NCI-H1105 treated with DMSO at 0.1 percent for 48 hours (cell line): ENCODE measurements at regions not wholly inside any gene's neighbourhood (a gene's known extent, or its start where the extent isn't known, plus 50 kb on each side); places are given as distances from the start of the nearest gene placed in this dataset.

Experiments
- DNase-seq: peaks from one replicate; lab custom pipeline; 2025; lab: John Stamatoyannopoulos, UW

- DNase-seq = no peak
Observed at GRCh38 chr2:81706856-81707255, 1402.3 kb upstream of the LRRTM1 start.

- DNase-seq = no peak
Observed at GRCh38 chr2:81703831-81704230, 1399.3 kb upstream of the LRRTM1 start.

- no peak for DNase-seq
Observed at GRCh38 chr2:81692566-81692965, 1388.0 kb upstream of the LRRTM1 start.

DNA sequence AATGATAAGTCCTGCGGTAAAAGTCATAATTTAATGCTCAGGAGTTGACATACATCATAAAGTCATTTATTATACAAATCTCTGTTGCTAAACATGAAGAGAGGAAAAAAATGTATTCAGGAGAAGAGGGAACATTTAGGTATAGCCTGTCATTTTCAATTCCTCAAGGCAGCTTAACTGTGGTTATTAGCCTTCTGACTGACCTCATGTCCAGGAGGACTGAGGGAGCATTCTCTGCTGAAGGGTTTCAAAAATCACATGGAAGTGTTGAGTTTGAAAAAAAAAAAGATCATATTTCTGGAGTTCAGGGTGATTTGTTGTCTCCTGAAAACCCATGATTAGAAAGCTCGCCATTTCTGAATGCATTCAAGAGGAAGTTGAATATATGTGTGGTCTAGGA is 1371.1 kb upstream of the LRRTM1 start:
- no peak for DNase-seq

DNA sequence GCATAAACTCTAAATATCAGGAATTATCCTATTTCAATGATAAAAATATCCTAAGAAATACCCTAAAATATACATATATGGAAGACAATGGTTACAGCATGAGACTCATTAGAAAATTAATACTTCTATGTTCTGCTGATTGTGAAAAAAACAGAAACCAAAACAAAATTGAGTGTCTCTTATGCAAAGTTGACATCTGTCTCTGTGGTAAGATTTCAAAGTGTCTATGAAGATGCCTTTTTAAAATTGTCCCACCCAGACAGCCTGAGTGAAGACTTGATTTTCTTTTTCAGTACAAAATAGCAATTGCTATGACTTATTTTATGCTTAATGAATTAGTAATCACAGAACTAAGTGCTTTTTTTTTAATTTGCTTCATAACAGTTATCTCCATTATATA is 1368.4 kb upstream of the LRRTM1 start:
- DNase-seq = no peak

GRCh38 chr2:81672516-81672915 is 1368.0 kb upstream of the LRRTM1 start:
- no peak for DNase-seq

DNA sequence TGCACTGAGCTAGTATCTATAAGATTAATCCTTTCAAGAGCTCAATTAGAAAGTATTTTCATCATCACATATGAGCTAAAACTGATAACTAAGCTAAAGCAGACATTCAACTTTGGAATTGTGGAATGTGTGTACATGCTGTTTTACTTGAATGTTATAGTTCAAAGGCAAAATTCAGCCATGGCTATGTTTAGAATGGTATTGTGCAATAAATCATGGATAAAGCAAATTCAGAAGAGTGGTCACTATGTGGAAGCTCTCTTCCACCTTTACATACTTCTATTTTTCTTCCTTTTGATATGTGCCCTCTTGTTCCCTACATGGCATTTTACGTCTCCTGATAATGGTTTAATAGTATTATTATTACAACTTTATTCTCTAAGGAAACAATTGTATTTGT is 1366.3 kb upstream of the LRRTM1 start:
- DNase-seq = no peak

DNA sequence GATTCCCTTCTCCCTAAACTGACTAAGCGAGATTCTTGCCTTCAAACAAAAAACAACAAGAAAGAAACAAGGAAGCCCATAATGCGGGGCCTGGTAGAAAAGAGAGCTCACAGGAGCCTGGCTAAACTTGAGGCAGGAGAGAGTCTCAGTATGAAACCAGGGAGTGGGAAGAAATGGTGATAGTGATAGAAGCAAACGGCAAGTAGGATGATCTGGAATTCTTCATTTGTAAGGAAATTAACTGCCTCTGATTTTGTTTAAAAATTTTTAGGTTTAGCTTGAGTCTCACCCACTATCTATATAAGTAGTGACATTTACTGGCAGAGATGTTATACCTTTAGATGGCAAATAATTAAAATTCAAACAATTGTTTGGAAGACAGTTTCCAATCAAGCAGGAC is 1356.5 kb upstream of the LRRTM1 start:
- DNase-seq = no peak

DNA sequence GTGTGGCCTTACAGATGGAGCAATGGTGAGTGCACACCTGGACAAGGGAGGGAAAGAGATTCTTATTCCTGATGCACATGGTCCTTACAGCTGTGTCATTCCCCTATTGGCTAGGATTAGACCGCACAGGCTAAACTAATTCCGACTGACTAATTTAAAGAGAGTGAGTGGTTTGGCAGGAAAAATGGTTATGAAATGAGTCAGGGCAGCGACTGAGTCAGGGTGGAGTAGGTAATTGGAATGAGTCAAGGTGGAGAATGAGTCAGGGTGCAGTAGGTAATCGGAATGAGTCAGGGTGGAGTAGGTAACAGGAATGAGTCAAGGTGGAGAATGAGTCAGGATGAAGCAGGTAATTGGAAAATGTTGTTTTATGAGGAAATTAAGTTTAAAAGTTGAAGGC is 1353.7 kb upstream of the LRRTM1 start:
- DNase-seq = no peak

DNA sequence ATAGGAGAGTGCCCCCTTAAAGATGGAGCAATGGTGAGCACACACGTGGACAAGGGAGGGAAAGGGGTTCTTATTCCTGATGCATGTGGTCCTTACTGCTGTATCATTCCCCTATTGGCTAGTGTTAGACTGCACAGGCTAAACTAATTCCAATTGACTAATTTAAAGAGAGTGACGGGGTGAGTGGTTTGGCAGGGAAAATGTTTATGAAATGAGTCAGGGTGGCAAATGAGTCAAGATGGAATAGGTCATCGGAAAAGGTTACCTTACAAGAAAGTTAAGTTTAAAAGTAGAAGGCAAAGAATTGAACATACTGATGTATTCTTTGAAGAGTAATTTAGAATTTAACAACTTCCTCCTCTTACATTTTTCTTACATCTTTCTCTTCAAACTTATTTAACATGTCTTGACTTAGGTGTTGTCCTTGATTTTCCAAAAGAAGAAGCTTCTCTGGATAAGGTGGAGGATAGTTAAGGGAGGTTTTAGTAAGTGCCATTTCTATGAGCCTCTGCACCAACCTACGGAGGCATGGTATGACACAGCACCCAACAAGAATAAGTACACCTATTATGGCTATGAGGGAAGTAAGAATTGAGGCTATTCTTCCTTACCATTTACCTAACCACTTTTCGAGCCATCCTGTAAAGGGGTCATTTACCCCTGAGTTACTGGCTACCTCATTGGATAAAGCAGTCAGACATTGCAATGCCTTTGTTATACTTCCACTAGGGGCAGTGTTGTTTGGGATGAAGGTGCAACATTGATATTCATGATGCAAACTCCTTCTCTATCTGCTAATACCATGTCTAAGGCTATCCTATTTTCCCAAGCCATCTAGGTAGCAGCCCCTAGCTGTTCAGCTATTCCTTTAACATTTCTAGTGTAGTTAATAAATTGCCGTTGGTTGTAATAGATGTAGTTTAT is 1345.8 kb upstream of the LRRTM1 start:
- DNase-seq = no peak

- DNase-seq = no peak
Observed at GRCh38 chr2:81648806-81649205, 1344.3 kb upstream of the LRRTM1 start.

GRCh38 chr2:81648370-81648769 is 1343.8 kb upstream of the LRRTM1 start:
- DNase-seq = no peak

DNA sequence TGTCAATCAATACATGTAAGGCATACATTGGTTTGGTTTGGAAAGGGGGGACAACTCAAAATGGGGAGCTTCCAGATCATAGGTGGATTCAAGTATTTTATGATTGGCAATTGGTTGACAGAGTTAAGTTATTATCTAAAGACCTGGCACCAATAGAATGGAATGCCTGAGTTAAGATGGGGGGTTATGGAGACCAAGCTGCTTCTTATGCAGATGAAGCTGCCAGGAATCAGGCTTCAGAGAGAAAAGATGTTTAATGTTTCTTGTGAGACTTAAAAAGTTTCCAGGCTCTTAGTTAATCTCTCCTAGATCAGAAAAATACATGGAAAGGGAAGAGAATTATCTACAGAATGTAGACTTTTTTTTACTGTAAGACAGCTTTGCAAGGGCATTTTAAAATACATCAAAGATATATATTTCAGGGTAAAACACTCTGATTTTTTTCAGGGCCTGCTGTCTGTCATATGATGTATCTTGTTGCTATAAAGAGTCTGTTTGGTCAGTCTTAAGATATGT is 1343.2 kb upstream of the LRRTM1 start:
- no peak for DNase-seq

DNA sequence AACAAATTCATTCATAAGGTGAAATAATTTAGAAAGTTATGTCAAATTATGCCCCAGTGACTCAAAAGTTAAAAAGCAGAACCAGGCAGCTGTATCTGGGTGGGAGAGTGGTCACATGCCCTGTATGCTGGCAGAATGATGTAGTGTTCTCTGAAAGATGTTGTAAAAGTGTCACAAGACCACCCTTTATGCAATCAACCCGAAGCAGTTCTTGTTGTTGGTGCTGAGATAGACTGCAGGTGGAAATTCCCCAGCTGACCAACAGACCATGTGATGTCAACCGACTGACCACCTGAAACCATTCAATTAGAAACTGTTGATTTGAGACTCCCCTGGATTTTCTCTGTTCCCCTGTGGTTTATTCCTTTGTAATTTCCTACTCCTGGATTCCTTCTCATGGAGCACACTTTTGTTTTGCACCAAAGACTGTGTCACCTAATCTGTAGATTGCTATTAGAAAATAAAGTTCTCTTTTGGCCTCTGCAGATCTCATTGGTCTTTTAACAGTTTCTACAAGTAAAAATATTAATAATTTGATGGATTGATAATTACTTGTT is 1341.3 kb upstream of the LRRTM1 start:
- no peak for DNase-seq

DNA sequence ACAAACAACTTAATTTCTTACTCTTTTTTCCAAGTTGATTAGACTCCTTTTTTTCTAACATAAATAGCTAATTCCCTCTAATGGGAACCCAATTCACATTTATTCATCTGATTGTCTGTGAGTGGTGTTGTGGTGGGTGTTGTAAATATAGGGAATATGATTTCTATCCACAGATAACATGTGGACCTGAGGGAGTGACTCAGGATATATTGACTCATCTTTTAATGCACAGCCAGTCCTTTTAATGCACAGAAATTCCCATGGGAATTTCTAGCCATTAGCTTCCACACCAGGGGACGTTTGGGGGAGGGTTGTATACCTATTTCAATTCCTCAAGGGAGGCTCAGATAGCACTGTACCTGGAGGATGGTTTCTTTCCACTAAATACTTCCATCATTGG is 1339.6 kb upstream of the LRRTM1 start:
- DNase-seq = no peak

- DNase-seq = no peak
Observed at GRCh38 chr2:81624825-81625224, 1320.3 kb upstream of the LRRTM1 start.

GRCh38 chr2:81600088-81600487 is 1295.5 kb upstream of the LRRTM1 start:
- DNase-seq = no peak

GRCh38 chr2:81598453-81598852 is 1293.9 kb upstream of the LRRTM1 start:
- DNase-seq = no peak

GRCh38 chr2:81589406-81589805 is 1284.9 kb upstream of the LRRTM1 start:
- DNase-seq = no peak

GRCh38 chr2:81583311-81584108 is 1279.0 kb upstream of the LRRTM1 start:
- no peak for DNase-seq

DNA sequence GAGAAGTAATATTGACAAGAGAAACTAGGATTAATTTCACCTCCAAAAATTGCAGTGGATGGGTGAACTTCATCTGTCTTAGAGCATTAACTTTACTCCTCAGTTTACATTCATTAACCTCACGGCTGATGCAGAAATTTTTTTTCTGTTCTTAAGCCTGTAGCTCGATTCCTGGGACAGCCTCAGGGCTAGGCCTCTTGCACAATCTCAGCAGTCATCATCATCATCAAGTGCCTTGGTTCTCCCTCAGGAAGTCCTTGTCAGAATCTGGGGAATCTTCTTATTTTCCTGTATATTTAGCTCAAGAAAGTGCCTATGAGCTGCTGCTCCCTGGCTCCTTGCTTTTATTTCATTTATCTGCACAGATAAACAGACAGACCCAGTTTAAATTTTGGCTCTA is 1272.2 kb upstream of the LRRTM1 start:
- no peak for DNase-seq

DNA sequence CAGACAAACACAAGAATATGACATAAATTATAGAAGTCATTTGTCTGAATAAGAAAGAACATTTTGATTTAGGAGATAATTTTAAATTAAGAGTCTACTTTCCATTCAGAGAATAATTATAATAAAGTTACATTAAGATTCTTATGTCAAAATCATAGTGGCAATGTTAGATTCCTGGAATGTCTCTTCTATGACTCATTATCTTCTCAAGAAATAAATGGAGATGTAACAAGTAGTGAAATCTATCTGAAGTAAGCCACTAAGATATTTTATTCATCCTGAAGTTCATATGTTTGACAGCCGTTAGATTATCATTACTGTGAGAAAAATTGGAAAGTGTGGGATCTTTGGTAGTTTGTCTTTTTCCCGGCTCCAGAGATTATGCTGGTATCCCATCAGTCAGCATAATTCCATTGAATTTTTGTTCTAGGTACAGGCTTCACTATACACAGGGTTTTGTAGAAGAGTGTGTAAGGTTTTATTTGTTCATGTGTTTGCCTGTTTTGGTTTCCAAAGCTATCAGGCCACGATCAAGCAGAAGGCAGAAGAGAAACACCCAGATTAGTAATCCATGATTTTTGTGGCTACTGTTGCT is 1246.6 kb upstream of the LRRTM1 start:
- no peak for DNase-seq
